HEK293 (cell line): ENCODE measurements at regions not wholly inside any gene's neighbourhood (a gene's known extent, or its start where the extent isn't known, plus 50 kb on each side); places are given as distances from the start of the nearest gene placed in this dataset.

Experiments
- CTCF ChIA-PET: fragments of 350-600 bp; formaldehyde crosslinking; extraction: SDS; loops from one replicate; lab custom pipeline; 2021; ENCODE audit warnings: antibody characterized with exemption; lab: Yijun Ruan, JAX
- POLR2A ChIA-PET: fragments of 300-600 bp; formaldehyde crosslinking; extraction: SDS; loops from one replicate; lab custom pipeline; 2020; ENCODE audit warnings: antibody characterized with exemption, inconsistent platforms; lab: Yijun Ruan, JAX
- H3K27ac ChIP-seq: fragments of 200-500 bp; sonication (Bioruptor generic); 2 replicates; pipeline ENCODE4 v1.5.1; 2014; ENCODE audit warnings: low read depth, low read length, control low read depth, inconsistent platforms; ENCODE audit errors: extremely low read depth
- H3K36me3 ChIP-seq, 2 experiments: fragments of 200-500 bp in 1 of 2; sonication (Bioruptor generic) in 1 of 2; 1 replicate in 1 of 2; 2 replicates in 1 of 2; pipeline ENCODE4 v1.5.1; 2014 to 2017; ENCODE audit warnings: inconsistent platforms in 2 of 2, low read length in 2 of 2; ENCODE audit not compliant: control insufficient read depth in 2 of 2, insufficient read depth in 1 of 2
- H3K4me1 ChIP-seq: fragments of 200-500 bp; sonication (Bioruptor generic); 2 replicates; pipeline ENCODE4 v1.5.1; 2014; ENCODE audit warnings: mild to moderate bottlenecking, low read length, inconsistent platforms; ENCODE audit not compliant: control insufficient read depth, insufficient read depth
- H3K4me3 ChIP-seq: 2 replicates; pipeline ENCODE4 v1.5.1; 2011; ENCODE audit warnings: low read depth, mild to moderate bottlenecking, control low read depth, low read length, moderate library complexity
- H3K9me3 ChIP-seq: fragments of 200-500 bp; sonication (Bioruptor generic); 2 replicates; pipeline ENCODE4 v1.5.1; 2014; ENCODE audit warnings: low read depth, low read length, inconsistent platforms; ENCODE audit not compliant: control insufficient read depth, insufficient read depth
- ATF2 ChIP-seq: fragments of 450-650 bp; formaldehyde crosslinking; IDR thresholded peaks from 2 replicates; pipeline ENCODE4 v1.5.1; 2016; ENCODE audit warnings: missing biosample characterization, missing genetic modification characterization, low read depth
- FEZF1 ChIP-seq: fragments of 450-650 bp; formaldehyde crosslinking; IDR thresholded peaks from 2 replicates; pipeline ENCODE4 v1.5.1; 2016; ENCODE audit warnings: missing biosample characterization, missing genetic modification characterization
- GLI4 ChIP-seq: fragments of 450-650 bp; formaldehyde crosslinking; IDR thresholded peaks from 2 replicates; pipeline ENCODE4 v1.5.1; 2016; ENCODE audit warnings: missing biosample characterization, missing genetic modification characterization
- GLIS1 ChIP-seq: fragments of 450-650 bp; formaldehyde crosslinking; IDR thresholded peaks from 2 replicates; pipeline ENCODE4 v1.5.1; 2016; ENCODE audit warnings: missing biosample characterization, missing genetic modification characterization
- KLF16 ChIP-seq: fragments of 450-650 bp; formaldehyde crosslinking; IDR thresholded peaks from 2 replicates; pipeline ENCODE4 v1.5.1; 2017; ENCODE audit warnings: missing biosample characterization, missing genetic modification characterization
- KLF17 ChIP-seq: fragments of 450-650 bp; formaldehyde crosslinking; IDR thresholded peaks from 2 replicates; pipeline ENCODE4 v1.5.1; 2016; ENCODE audit warnings: missing biosample characterization, missing genetic modification characterization
- KLF7 ChIP-seq: fragments of 450-650 bp; formaldehyde crosslinking; IDR thresholded peaks from 2 replicates; pipeline ENCODE4 v1.5.1; 2016; ENCODE audit warnings: missing biosample characterization, missing genetic modification characterization, borderline replicate concordance
- OVOL3 ChIP-seq: fragments of 450-650 bp; formaldehyde crosslinking; IDR thresholded peaks from 2 replicates; pipeline ENCODE4 v1.5.1; 2016; ENCODE audit warnings: missing biosample characterization, missing genetic modification characterization
- PBX3 ChIP-seq: sonication (generic); formaldehyde crosslinking; IDR thresholded peaks from 2 replicates; pipeline ENCODE4 v1.8.1; 2022; ENCODE audit warnings: mild to moderate bottlenecking, moderate library complexity, missing genetic modification reagents
- PRDM1 ChIP-seq: fragments of 450-650 bp; formaldehyde crosslinking; IDR thresholded peaks from 2 replicates; pipeline ENCODE4; 2016; ENCODE audit warnings: missing biosample characterization, missing genetic modification characterization
- WT1 ChIP-seq: fragments of 450-650 bp; formaldehyde crosslinking; IDR thresholded peaks from 2 replicates; pipeline ENCODE4 v1.5.1; 2016; ENCODE audit warnings: missing biosample characterization, missing genetic modification characterization
- ZFP3 ChIP-seq: fragments of 450-650 bp; formaldehyde crosslinking; IDR thresholded peaks from 2 replicates; pipeline ENCODE4 v1.5.1; 2016; ENCODE audit warnings: low read depth, missing biosample characterization, missing genetic modification characterization
- ZNF140 ChIP-seq: fragments of 450-650 bp; formaldehyde crosslinking; IDR thresholded peaks from 2 replicates; pipeline ENCODE4 v1.5.1; 2016; ENCODE audit warnings: missing biosample characterization, missing genetic modification characterization
- ZNF146 ChIP-seq: fragments of 450-650 bp; formaldehyde crosslinking; IDR thresholded peaks from 2 replicates; pipeline ENCODE4 v1.5.1; 2016; ENCODE audit warnings: missing biosample characterization, missing genetic modification characterization
- ZNF184 ChIP-seq: fragments of 450-650 bp; IDR thresholded peaks from 2 replicates; pipeline ENCODE4 v1.5.1; 2018; ENCODE audit warnings: missing biosample characterization, mild to moderate bottlenecking, missing genetic modification characterization
- ZNF202 ChIP-seq: fragments of 450-650 bp; formaldehyde crosslinking; IDR thresholded peaks from 2 replicates; pipeline ENCODE4 v1.5.1; 2016; ENCODE audit warnings: missing biosample characterization, missing genetic modification characterization, borderline replicate concordance
- ZNF214 ChIP-seq: fragments of 450-650 bp; formaldehyde crosslinking; IDR thresholded peaks from 2 replicates; pipeline ENCODE4 v1.5.1; 2017; ENCODE audit warnings: missing biosample characterization, mild to moderate bottlenecking, missing genetic modification characterization, borderline replicate concordance
- ZNF274 ChIP-seq, 2 experiments: fragments of 200-500 bp in 1 of 2; fragments of 450-650 bp in 1 of 2; sonication (Bioruptor generic) in 1 of 2; formaldehyde crosslinking in 1 of 2; IDR thresholded peaks; 2 replicates each; pipeline versions ENCODE4 v1.5.1 to v1.6.1; 2014 to 2016; ENCODE audit warnings: borderline replicate concordance in 1 of 2, inconsistent platforms in 1 of 2, low read length in 1 of 2, missing biosample characterization in 1 of 2, missing genetic modification characterization in 1 of 2
- ZNF302 ChIP-seq: fragments of 450-650 bp; formaldehyde crosslinking; IDR thresholded peaks from 2 replicates; pipeline ENCODE4 v1.5.1; 2016; ENCODE audit warnings: missing biosample characterization, missing genetic modification characterization, low read depth
- ZNF391 ChIP-seq: fragments of 450-650 bp; formaldehyde crosslinking; IDR thresholded peaks from 2 replicates; pipeline ENCODE4 v1.5.1; 2016; ENCODE audit warnings: low read depth, missing biosample characterization, missing genetic modification characterization, borderline replicate concordance
- ZNF514 ChIP-seq: fragments of 450-650 bp; formaldehyde crosslinking; IDR thresholded peaks from 2 replicates; pipeline ENCODE4 v1.5.1; 2016; ENCODE audit warnings: missing biosample characterization, missing genetic modification characterization
- ZNF571 ChIP-seq: fragments of 450-650 bp; formaldehyde crosslinking; IDR thresholded peaks from 2 replicates; pipeline ENCODE4 v1.5.0; 2017; ENCODE audit warnings: missing biosample characterization, missing genetic modification characterization
- ZNF621 ChIP-seq: fragments of 450-650 bp; formaldehyde crosslinking; IDR thresholded peaks from 2 replicates; pipeline ENCODE4 v1.5.1; 2017; ENCODE audit warnings: missing biosample characterization, missing genetic modification characterization
- ZNF623 ChIP-seq: fragments of 450-650 bp; formaldehyde crosslinking; IDR thresholded peaks from 2 replicates; pipeline ENCODE4 v1.5.1; 2016; ENCODE audit warnings: missing biosample characterization, missing genetic modification characterization
- ZNF654 ChIP-seq: fragments of 450-650 bp; formaldehyde crosslinking; IDR thresholded peaks from 2 replicates; pipeline ENCODE4 v1.5.1; 2016; ENCODE audit warnings: low read depth, missing biosample characterization, missing genetic modification characterization
- ZNF660 ChIP-seq: fragments of 450-650 bp; IDR thresholded peaks from 2 replicates; pipeline ENCODE4 v1.5.1; 2018; ENCODE audit warnings: missing biosample characterization, mild to moderate bottlenecking, missing genetic modification characterization
- ZNF776 ChIP-seq: fragments of 450-650 bp; formaldehyde crosslinking; IDR thresholded peaks from 2 replicates; pipeline ENCODE4 v1.5.0; 2017; ENCODE audit warnings: missing biosample characterization, missing genetic modification characterization, borderline replicate concordance
- ZNF777 ChIP-seq: fragments of 450-650 bp; formaldehyde crosslinking; IDR thresholded peaks from 2 replicates; pipeline ENCODE4 v1.5.1; 2017; ENCODE audit warnings: missing biosample characterization, missing genetic modification characterization, borderline replicate concordance
- ZSCAN16 ChIP-seq: fragments of 450-650 bp; formaldehyde crosslinking; IDR thresholded peaks from 2 replicates; pipeline ENCODE4 v1.5.1; 2016; ENCODE audit warnings: missing biosample characterization, missing genetic modification characterization
- ZSCAN5A ChIP-seq: fragments of 450-650 bp; formaldehyde crosslinking; IDR thresholded peaks from 2 replicates; pipeline ENCODE4 v1.5.1; 2016; ENCODE audit warnings: missing biosample characterization, missing genetic modification characterization
- ZXDB ChIP-seq: fragments of 450-650 bp; formaldehyde crosslinking; IDR thresholded peaks from 2 replicates; pipeline ENCODE4 v1.5.1; 2016; ENCODE audit warnings: missing biosample characterization, missing genetic modification characterization

GRCh38 chr2:72007402-72007801 lies 140.3 kb downstream of the CYP26B1 start (continued):
- no peak for TF ChIP-seq ZNF654 (tag by site-specific recombination)
- no peak for TF ChIP-seq ZNF146 (tag by site-specific recombination)
- no peak for TF ChIP-seq ZNF202 (tag by site-specific recombination)
- TF ChIP-seq ZNF184 (tag by site-specific recombination), result no peak

GRCh38 chr2:72006188-72006736 lies 141.4 kb downstream of the CYP26B1 start:
- ChIA-PET CTCF (no interaction called here), POLR2A (no interaction called here)
- H3K4me1 ChIP-seq, result no peaks in the 10 kb centered on the region
- H3K4me3 ChIP-seq, result no peak overlapping the region
- no peak for TF ChIP-seq OVOL3 (tag by site-specific recombination)
- no peak for TF ChIP-seq KLF7
- TF ChIP-seq KLF16, result no peak
- no peak for TF ChIP-seq ZSCAN16 (tag by site-specific recombination)
- no peak for TF ChIP-seq ZNF391
- TF ChIP-seq KLF17 (tag by site-specific recombination), result no peak
- TF ChIP-seq GLI4 (tag by site-specific recombination), result no peak
- TF ChIP-seq ZNF514 (tag by site-specific recombination), result no peak
- TF ChIP-seq ZNF146 (tag by site-specific recombination), result no peak
- TF ChIP-seq ZNF184 (tag by site-specific recombination), result no peak
- TF ChIP-seq ZNF621 (tag by site-specific recombination), result no peak
- no peak for TF ChIP-seq ZNF302 (tag by site-specific recombination)
- TF ChIP-seq ZSCAN5A, result no peak
- no peak for TF ChIP-seq PBX3 (CRISPR knock-in tag)
- TF ChIP-seq ZNF214 (tag by site-specific recombination), result no peak
- no peak for TF ChIP-seq ZNF777
- no peak for TF ChIP-seq ZNF140 (tag by site-specific recombination)
- TF ChIP-seq ZNF623, result no peak
- H3K36me3 ChIP-seq, result no peaks in the 10 kb centered on the region
- no peaks in the 10 kb centered on the region for H3K9me3 ChIP-seq
- H3K27ac ChIP-seq, result no peak overlapping the region

GRCh38 chr2:72004976-72005375 lies 142.7 kb downstream of the CYP26B1 start:
- CTCF ChIA-PET, result interaction anchor here (0.6 kb wide), 1 partner anchor 845 kb away, joined by 3 read pairs; no protein-coding TSS in a partner anchor
- H3K4me3 ChIP-seq, result no peak overlapping the region
- POLR2A ChIA-PET, result no interaction called here
- no peaks in the 10 kb centered on the region for H3K4me1 ChIP-seq
- no peak overlapping the region for H3K27ac ChIP-seq
- no peaks in the 10 kb centered on the region for H3K9me3 ChIP-seq
- H3K36me3 ChIP-seq, result no peaks in the 10 kb centered on the region
- no peak for TF ChIP-seq ZNF274 (IDR thresholded peaks at IDR 0.05; ENCODE audit: low read length)
- TF ChIP-seq ZNF274 (tag by site-specific recombination; IDR thresholded peaks at IDR 0.05; ENCODE audit: borderline replicate concordance), result no peak
- TF ChIP-seq ATF2 (tag by site-specific recombination), result no peak
- no peak for TF ChIP-seq WT1 (tag by site-specific recombination)
- no peak for TF ChIP-seq PRDM1 (tag by site-specific recombination)
- TF ChIP-seq ZNF571 (tag by site-specific recombination), result no peak
- TF ChIP-seq FEZF1, result no peak
- TF ChIP-seq GLIS1 (tag by site-specific recombination), result no peak
- TF ChIP-seq ZXDB (tag by site-specific recombination), result no peak
- TF ChIP-seq ZNF660, result no peak
- TF ChIP-seq ZNF776 (tag by site-specific recombination), result no peak
- no peak for TF ChIP-seq ZFP3 (tag by site-specific recombination)
